ENCODE measurements at regions not wholly inside any gene's neighbourhood (a gene's known extent, or its start where the extent isn't known, plus 50 kb on each side); places are given as distances from the start of the nearest gene placed in this dataset.

DNA sequence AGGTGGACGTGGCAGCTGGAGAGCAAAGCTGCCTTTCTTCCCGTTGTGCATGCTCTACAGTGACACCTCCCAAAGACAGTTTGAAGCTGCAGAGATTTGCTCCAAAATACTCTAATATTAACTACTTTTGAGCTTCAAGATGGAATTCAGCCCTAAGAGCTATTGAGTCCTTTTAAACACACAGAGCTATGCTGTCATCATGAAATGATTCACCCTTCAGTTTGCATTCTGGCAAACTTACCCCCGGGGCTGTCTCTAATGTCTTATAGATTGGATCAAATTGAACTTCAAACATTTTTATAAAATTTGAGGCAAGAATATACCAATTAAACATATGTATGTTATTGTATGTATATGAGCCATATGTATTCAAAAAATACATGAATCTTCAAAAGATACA lies 110.7 kb upstream of the EFEMP1 start:
- no peak for TF ChIP-seq POLR2A (IDR thresholded peaks at IDR 0.05)
- TF ChIP-seq, protein P1, sequence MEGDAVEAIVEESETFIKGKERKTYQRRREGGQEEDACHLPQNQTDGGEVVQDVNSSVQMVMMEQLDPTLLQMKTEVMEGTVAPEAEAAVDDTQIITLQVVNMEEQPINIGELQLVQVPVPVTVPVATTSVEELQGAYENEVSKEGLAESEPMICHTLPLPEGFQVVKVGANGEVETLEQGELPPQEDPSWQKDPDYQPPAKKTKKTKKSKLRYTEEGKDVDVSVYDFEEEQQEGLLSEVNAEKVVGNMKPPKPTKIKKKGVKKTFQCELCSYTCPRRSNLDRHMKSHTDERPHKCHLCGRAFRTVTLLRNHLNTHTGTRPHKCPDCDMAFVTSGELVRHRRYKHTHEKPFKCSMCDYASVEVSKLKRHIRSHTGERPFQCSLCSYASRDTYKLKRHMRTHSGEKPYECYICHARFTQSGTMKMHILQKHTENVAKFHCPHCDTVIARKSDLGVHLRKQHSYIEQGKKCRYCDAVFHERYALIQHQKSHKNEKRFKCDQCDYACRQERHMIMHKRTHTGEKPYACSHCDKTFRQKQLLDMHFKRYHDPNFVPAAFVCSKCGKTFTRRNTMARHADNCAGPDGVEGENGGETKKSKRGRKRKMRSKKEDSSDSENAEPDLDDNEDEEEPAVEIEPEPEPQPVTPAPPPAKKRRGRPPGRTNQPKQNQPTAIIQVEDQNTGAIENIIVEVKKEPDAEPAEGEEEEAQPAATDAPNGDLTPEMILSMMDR (IDR thresholded peaks at IDR 0.05): no peak
